ENCODE measurements at regions not wholly inside any gene's neighbourhood (a gene's known extent, or its start where the extent isn't known, plus 50 kb on each side); places are given as distances from the start of the nearest gene placed in this dataset.

- Histone ChIP-seq H3K4me1 (ENCODE audit: control insufficient read depth, insufficient read depth, low read length) (no peaks in the 10 kb centered on the region), H3K27ac (ENCODE audit: low read length) (no peak overlapping the region), H3K9me3 (ENCODE audit: control insufficient read depth, low read length) (no peaks in the 10 kb centered on the region), H3K27me3 (ENCODE audit: control insufficient read depth, insufficient read depth) (no peaks in the 10 kb centered on the region), H3K4me3 (ENCODE audit: low read length) (no peak overlapping the region)
- DNase-seq (no peak), ATAC-seq (no peak)
- intact Hi-C loops (cut with DNase I) = no loop called here
These were observed 211.8 kb upstream of the CPEB2 start for GRCh38 chr4:14790494-14790893.

- Histone ChIP-seq H3K27ac (ENCODE audit: low read length) (no peak overlapping the region), H3K4me1 (ENCODE audit: control insufficient read depth, insufficient read depth, low read length) (no peaks in the 10 kb centered on the region), H3K27me3 (ENCODE audit: control insufficient read depth, insufficient read depth) (no peaks in the 10 kb centered on the region), H3K4me3 (ENCODE audit: low read length) (no peak overlapping the region), H3K9me3 (ENCODE audit: control insufficient read depth, low read length) (no peaks in the 10 kb centered on the region)
- ATAC-seq (no peak), DNase-seq (no peak)
- intact Hi-C loops (cut with DNase I) = no loop called here
These were observed 209.5 kb upstream of the CPEB2 start for GRCh38 chr4:14792702-14793227.

GRCh38 chr4:14800977-14801376 is 201.3 kb upstream of the CPEB2 start:
- 85% methylated on average over 2 of the region's 2 CpGs for whole genome bisulfite sequencing
- intact Hi-C loops (cut with DNase I) = no loop called here
- ATAC-seq (no peak), DNase-seq (no peak)
- Histone ChIP-seq H3K27me3 (ENCODE audit: control insufficient read depth, insufficient read depth) (no peaks in the 10 kb centered on the region), H3K27ac (ENCODE audit: low read length) (no peak overlapping the region), H3K9me3 (ENCODE audit: control insufficient read depth, low read length) (peaks cover 2% of the 10 kb centered on the region), H3K4me1 (ENCODE audit: control insufficient read depth, insufficient read depth, low read length) (no peaks in the 10 kb centered on the region), H3K4me3 (ENCODE audit: low read length) (no peak overlapping the region)

- Histone ChIP-seq H3K27ac (ENCODE audit: low read length) (no peak overlapping the region), H3K4me1 (ENCODE audit: control insufficient read depth, insufficient read depth, low read length) (no peaks in the 10 kb centered on the region), H3K9me3 (ENCODE audit: control insufficient read depth, low read length) (peaks cover 2% of the 10 kb centered on the region), H3K27me3 (ENCODE audit: control insufficient read depth, insufficient read depth) (no peaks in the 10 kb centered on the region), H3K4me3 (ENCODE audit: low read length) (no peak overlapping the region)
- DNase-seq (no peak), ATAC-seq (no peak)
- intact Hi-C loops (cut with DNase I) = no loop called here
- 89% methylated on average over 2 of the region's 2 CpGs for WGBS
These were observed 199.7 kb upstream of the CPEB2 start for GRCh38 chr4:14802596-14802995.

- WGBS = 91% methylated on average over 4 of the region's 4 CpGs
- Histone ChIP-seq H3K27ac (ENCODE audit: low read length) (no peak overlapping the region), H3K4me3 (ENCODE audit: low read length) (no peak overlapping the region), H3K27me3 (ENCODE audit: control insufficient read depth, insufficient read depth) (no peaks in the 10 kb centered on the region), H3K4me1 (ENCODE audit: control insufficient read depth, insufficient read depth, low read length) (no peaks in the 10 kb centered on the region), H3K9me3 (ENCODE audit: control insufficient read depth, low read length) (no peaks in the 10 kb centered on the region)
- DNase-seq (no peak), ATAC-seq (no peak)
- intact Hi-C loops (cut with DNase I) = no loop called here
These were observed 194.4 kb upstream of the CPEB2 start for GRCh38 chr4:14807856-14808255.

- Histone ChIP-seq H3K4me1 (ENCODE audit: control insufficient read depth, insufficient read depth, low read length) (no peaks in the 10 kb centered on the region), H3K27ac (ENCODE audit: low read length) (no peak overlapping the region), H3K9me3 (ENCODE audit: control insufficient read depth, low read length) (no peaks in the 10 kb centered on the region), H3K27me3 (ENCODE audit: control insufficient read depth, insufficient read depth) (no peaks in the 10 kb centered on the region), H3K4me3 (ENCODE audit: low read length) (no peak overlapping the region)
- intact Hi-C loops (cut with DNase I) = no loop called here
- DNase-seq (no peak), ATAC-seq (no peak)
- 82% methylated on average over 2 of the region's 2 CpGs for WGBS
These were observed 193.1 kb upstream of the CPEB2 start for GRCh38 chr4:14809203-14809602.

GRCh38 chr4:14810121-14810520 is 192.2 kb upstream of the CPEB2 start:
- DNase-seq (no peak), ATAC-seq (no peak)
- Histone ChIP-seq H3K27ac (ENCODE audit: low read length) (no peak overlapping the region), H3K4me1 (ENCODE audit: control insufficient read depth, insufficient read depth, low read length) (no peaks in the 10 kb centered on the region), H3K9me3 (ENCODE audit: control insufficient read depth, low read length) (no peaks in the 10 kb centered on the region), H3K27me3 (ENCODE audit: control insufficient read depth, insufficient read depth) (no peaks in the 10 kb centered on the region), H3K4me3 (ENCODE audit: low read length) (no peak overlapping the region)
- WGBS = 62% methylated on average over 2 of the region's 2 CpGs
- intact Hi-C loops (cut with DNase I) = no loop called here

GRCh38 chr4:14810568-14810967 is 191.7 kb upstream of the CPEB2 start:
- Histone ChIP-seq H3K4me3 (ENCODE audit: low read length) (no peak overlapping the region), H3K27ac (ENCODE audit: low read length) (no peak overlapping the region), H3K4me1 (ENCODE audit: control insufficient read depth, insufficient read depth, low read length) (no peaks in the 10 kb centered on the region), H3K9me3 (ENCODE audit: control insufficient read depth, low read length) (no peaks in the 10 kb centered on the region), H3K27me3 (ENCODE audit: control insufficient read depth, insufficient read depth) (no peaks in the 10 kb centered on the region)
- ATAC-seq (peak in 1 of 2 donors; percentile 64), DNase-seq (no peak)
- WGBS = 37% methylated on average over 2 of the region's 2 CpGs
- intact Hi-C loops (cut with DNase I) = no loop called here

- DNase-seq (no peak), ATAC-seq (no peak)
- WGBS = 92% methylated on average over 1 of the region's 1 CpG
- no peak overlapping the region for H3K27ac ChIP-seq (ENCODE audit: low read length)
- no peak overlapping the region for H3K4me3 ChIP-seq (ENCODE audit: low read length)
- H3K4me1 ChIP-seq (ENCODE audit: control insufficient read depth, insufficient read depth, low read length) = no peaks in the 10 kb centered on the region
- no peaks in the 10 kb centered on the region for H3K27me3 ChIP-seq (ENCODE audit: control insufficient read depth, insufficient read depth)
- no peaks in the 10 kb centered on the region for H3K9me3 ChIP-seq (ENCODE audit: control insufficient read depth, low read length)
- intact Hi-C loops (cut with DNase I) = no loop called here
These were observed 190.2 kb upstream of the CPEB2 start for GRCh38 chr4:14812101-14812500.

GRCh38 chr4:14816623-14817261 is 185.5 kb upstream of the CPEB2 start:
- WGBS = 69% methylated on average over 4 of the region's 4 CpGs
- no peak overlapping the region for H3K4me3 ChIP-seq (ENCODE audit: low read length)
- intact Hi-C loops (cut with DNase I) = no loop called here
- H3K4me1 ChIP-seq (ENCODE audit: control insufficient read depth, insufficient read depth, low read length) = no peaks in the 10 kb centered on the region
- ATAC-seq (no peak), DNase-seq (no peak)
- no peak overlapping the region for H3K27ac ChIP-seq (ENCODE audit: low read length)
- H3K9me3 ChIP-seq (ENCODE audit: control insufficient read depth, low read length) = no peaks in the 10 kb centered on the region
- H3K27me3 ChIP-seq (ENCODE audit: control insufficient read depth, insufficient read depth) = no peaks in the 10 kb centered on the region

GRCh38 chr4:14824189-14824588 is 178.1 kb upstream of the CPEB2 start:
- Histone ChIP-seq H3K27me3 (ENCODE audit: control insufficient read depth, insufficient read depth) (no peaks in the 10 kb centered on the region), H3K4me3 (ENCODE audit: low read length) (no peak overlapping the region), H3K9me3 (ENCODE audit: control insufficient read depth, low read length) (no peaks in the 10 kb centered on the region), H3K4me1 (ENCODE audit: control insufficient read depth, insufficient read depth, low read length) (no peaks in the 10 kb centered on the region), H3K27ac (ENCODE audit: low read length) (no peak overlapping the region)
- 81% methylated on average over 3 of the region's 3 CpGs for WGBS
- DNase-seq (no peak), ATAC-seq (no peak)
- intact Hi-C loops (cut with DNase I) = no loop called here

- DNase-seq (no peak), ATAC-seq (no peak)
- Histone ChIP-seq H3K4me3 (ENCODE audit: low read length) (no peak overlapping the region), H3K27me3 (ENCODE audit: control insufficient read depth, insufficient read depth) (no peaks in the 10 kb centered on the region), H3K4me1 (ENCODE audit: control insufficient read depth, insufficient read depth, low read length) (no peaks in the 10 kb centered on the region), H3K27ac (ENCODE audit: low read length) (no peak overlapping the region), H3K9me3 (ENCODE audit: control insufficient read depth, low read length) (no peaks in the 10 kb centered on the region)
- intact Hi-C loops (cut with DNase I) = no loop called here
- 54% methylated on average over 8 of the region's 8 CpGs for WGBS
These were observed 175.2 kb upstream of the CPEB2 start for GRCh38 chr4:14827111-14827510.

All from right cardiac atrium (tissue), 5 donors.